ENCODE measurements at regions not wholly inside any gene's neighbourhood (a gene's known extent, or its start where the extent isn't known, plus 50 kb on each side); places are given as distances from the start of the nearest gene placed in this dataset.
"Not testable (repeated sequence)": the region's sequence is repeated elsewhere in the genome, so short reads cannot be mapped to it uniquely, and the experiment has no call there.

GRCh38 chr11:116366451-116366850 is 406.3 kb downstream of the BUD13 start:
- H3K4me3 ChIP-seq (ENCODE audit: low read depth, low read length): no peak overlapping the region

DNA sequence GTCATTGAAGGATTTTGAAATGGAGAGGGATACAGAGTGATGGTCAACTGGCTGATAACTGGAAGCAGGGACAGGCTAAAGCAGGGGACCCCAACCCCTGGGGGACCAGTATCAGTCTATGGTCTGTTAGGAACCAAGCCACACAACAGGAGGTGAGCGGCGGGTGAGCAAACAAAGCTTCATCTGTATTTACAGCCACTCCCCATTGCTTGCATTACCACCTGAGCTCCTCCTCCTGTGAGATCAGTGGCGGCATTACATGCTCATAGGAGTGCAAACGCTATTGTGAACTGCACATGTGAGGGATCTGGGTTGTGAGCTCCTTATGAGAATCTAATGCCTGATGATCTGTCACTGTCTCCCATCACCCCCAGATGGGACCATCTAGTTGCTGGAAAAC is 407.9 kb downstream of the BUD13 start:
- DNase-seq (ENCODE audit: low read depth); H3K4me3 ChIP-seq (ENCODE audit: low read depth, low read length): not testable (repeated sequence)

More at GRCh38 chr11:116366451-116366850, 406.3 kb downstream of the BUD13 start:
- no peak for DNase-seq (ENCODE audit: low read depth)
- no peak for TF ChIP-seq CTCF (IDR thresholded peaks at IDR 0.05; ENCODE audit: insufficient read depth, low read depth, low read length)

DNA sequence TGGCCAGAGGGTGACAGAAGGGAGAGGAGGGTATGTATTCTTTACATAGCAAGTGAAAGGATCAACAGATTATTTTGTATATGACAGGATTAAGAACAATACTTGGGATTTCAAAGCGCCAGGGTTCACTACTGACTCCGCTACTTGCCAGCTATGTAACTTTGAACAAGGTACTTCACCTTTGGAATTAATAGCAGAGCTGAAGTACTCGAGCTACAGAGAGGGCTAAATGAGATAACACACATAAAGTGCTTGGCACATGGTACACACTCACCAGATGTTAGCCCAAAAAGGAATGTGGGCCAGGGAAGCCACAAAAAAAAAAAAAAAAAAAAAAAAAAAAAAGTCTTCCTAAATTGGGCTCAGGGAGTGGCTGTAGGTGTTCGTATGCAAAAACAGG is 408.4 kb downstream of the BUD13 start:
- no peak for TF ChIP-seq CTCF (IDR thresholded peaks at IDR 0.05; ENCODE audit: insufficient read depth, low read depth, low read length)
- no peak overlapping the region for H3K4me3 ChIP-seq (ENCODE audit: low read depth, low read length)
- no peak for DNase-seq (ENCODE audit: low read depth)

- TF ChIP-seq CTCF (IDR thresholded peaks at IDR 0.05; ENCODE audit: insufficient read depth, low read depth, low read length): no peak
- no peak overlapping the region for H3K4me3 ChIP-seq (ENCODE audit: low read depth, low read length)
- no peak for DNase-seq (ENCODE audit: low read depth)
Observed at GRCh38 chr11:116360221-116360941, 412.4 kb downstream of the BUD13 start.

GRCh38 chr11:116357784-116358544 is 414.8 kb downstream of the BUD13 start:
- DNase-seq (ENCODE audit: low read depth): no peak

GRCh38 chr11:116356451-116356850 is 416.3 kb downstream of the BUD13 start:
- DNase-seq (ENCODE audit: low read depth): no peak
- H3K4me3 ChIP-seq (ENCODE audit: low read depth, low read length): no peak overlapping the region
- TF ChIP-seq CTCF (IDR thresholded peaks at IDR 0.05; ENCODE audit: insufficient read depth, low read depth, low read length): no peak

More at GRCh38 chr11:116357784-116358544, 414.8 kb downstream of the BUD13 start:
- H3K4me3 ChIP-seq (ENCODE audit: low read depth, low read length): no peak overlapping the region
- no peak for TF ChIP-seq CTCF (IDR thresholded peaks at IDR 0.05; ENCODE audit: insufficient read depth, low read depth, low read length)

GRCh38 chr11:116355104-116355503 is 417.7 kb downstream of the BUD13 start:
- H3K4me3 ChIP-seq (ENCODE audit: low read depth, low read length): no peak overlapping the region
- no peak for TF ChIP-seq CTCF (IDR thresholded peaks at IDR 0.05; ENCODE audit: insufficient read depth, low read depth, low read length)
- DNase-seq (ENCODE audit: low read depth): no peak
